ENCODE measurements at regions not wholly inside any gene's neighbourhood (a gene's known extent, or its start where the extent isn't known, plus 50 kb on each side); places are given as distances from the start of the nearest gene placed in this dataset.
"Not testable (repeated sequence)": the region's sequence is repeated elsewhere in the genome, so short reads cannot be mapped to it uniquely, and the experiment has no call there.

DNA sequence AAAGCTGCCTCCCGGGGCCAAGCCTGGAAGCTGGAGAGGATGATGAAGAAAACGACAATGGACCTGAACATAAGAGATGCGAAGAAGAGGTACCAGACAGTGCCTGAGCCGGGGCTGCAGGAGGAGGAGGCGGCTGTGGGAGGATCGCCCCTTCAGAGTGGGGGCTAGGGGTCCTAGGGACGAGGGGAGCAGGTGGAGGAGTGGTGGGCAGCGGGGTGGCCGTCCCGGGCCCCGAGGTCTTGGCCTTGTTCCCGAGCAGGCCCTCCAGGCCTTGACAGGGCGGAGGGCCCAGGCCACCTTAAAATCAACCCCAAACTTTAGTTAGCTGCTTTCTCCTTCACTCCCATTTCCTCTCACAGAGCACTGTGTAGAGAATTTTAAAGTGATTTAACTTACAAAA is 442.8 kb downstream of the POTEH start:
- not testable (repeated sequence) for TF ChIP-seq EZH2 (IDR thresholded peaks at IDR 0.05; ENCODE audit: borderline replicate concordance, low read depth, low read length, poor library complexity, severe bottlenecking)
- TF ChIP-seq, protein P1, sequence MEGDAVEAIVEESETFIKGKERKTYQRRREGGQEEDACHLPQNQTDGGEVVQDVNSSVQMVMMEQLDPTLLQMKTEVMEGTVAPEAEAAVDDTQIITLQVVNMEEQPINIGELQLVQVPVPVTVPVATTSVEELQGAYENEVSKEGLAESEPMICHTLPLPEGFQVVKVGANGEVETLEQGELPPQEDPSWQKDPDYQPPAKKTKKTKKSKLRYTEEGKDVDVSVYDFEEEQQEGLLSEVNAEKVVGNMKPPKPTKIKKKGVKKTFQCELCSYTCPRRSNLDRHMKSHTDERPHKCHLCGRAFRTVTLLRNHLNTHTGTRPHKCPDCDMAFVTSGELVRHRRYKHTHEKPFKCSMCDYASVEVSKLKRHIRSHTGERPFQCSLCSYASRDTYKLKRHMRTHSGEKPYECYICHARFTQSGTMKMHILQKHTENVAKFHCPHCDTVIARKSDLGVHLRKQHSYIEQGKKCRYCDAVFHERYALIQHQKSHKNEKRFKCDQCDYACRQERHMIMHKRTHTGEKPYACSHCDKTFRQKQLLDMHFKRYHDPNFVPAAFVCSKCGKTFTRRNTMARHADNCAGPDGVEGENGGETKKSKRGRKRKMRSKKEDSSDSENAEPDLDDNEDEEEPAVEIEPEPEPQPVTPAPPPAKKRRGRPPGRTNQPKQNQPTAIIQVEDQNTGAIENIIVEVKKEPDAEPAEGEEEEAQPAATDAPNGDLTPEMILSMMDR (conservative IDR thresholded peaks at IDR 0.05; ENCODE audit: low read depth, low read length): not testable (repeated sequence)

Measured in A673 (cell line).